ENCODE measurements at regions not wholly inside any gene's neighbourhood (a gene's known extent, or its start where the extent isn't known, plus 50 kb on each side); places are given as distances from the start of the nearest gene placed in this dataset.

DNA sequence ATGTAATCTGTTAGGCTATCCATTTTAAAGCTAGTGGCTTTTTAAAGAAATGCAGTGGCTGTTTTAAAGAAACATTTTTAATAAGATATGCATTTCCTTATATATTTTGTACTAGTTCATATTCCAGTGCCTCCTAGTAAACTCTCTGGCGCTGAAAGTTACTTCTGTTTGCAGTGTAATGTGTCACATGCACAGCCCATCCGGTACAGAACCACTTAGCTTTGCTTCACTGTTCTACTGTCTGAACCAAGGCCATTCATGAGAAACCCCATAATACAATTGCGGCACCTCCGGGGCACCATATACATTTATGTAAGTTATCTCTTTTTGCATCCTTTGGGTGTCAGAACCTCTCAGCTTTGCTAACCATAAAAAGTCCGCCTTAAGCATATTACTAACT, 114.6 kb upstream of the KCTD1 start:
- ATAC-seq (ENCODE audit: low read depth in 2 of 2) = no peak
- DNase-seq = no peak
- H3K9me3 Mint-ChIP-seq = peaks cover 0 to 5% (median 0%) of the 10 kb centered on the region in 7 donors
- peaks cover 0 to 5% (median 0%) of the 10 kb centered on the region in 3 donors for H3K4me1 Mint-ChIP-seq
- H3K27me3 Mint-ChIP-seq = peaks cover 26 to 40% (median 32%) of the 10 kb centered on the region in 3 donors
- no peaks in the 10 kb centered on the region for H3K36me3 Mint-ChIP-seq
- no peak overlapping the region for H3K27ac Mint-ChIP-seq
- H3K4me3 Mint-ChIP-seq = no peak overlapping the region

DNA sequence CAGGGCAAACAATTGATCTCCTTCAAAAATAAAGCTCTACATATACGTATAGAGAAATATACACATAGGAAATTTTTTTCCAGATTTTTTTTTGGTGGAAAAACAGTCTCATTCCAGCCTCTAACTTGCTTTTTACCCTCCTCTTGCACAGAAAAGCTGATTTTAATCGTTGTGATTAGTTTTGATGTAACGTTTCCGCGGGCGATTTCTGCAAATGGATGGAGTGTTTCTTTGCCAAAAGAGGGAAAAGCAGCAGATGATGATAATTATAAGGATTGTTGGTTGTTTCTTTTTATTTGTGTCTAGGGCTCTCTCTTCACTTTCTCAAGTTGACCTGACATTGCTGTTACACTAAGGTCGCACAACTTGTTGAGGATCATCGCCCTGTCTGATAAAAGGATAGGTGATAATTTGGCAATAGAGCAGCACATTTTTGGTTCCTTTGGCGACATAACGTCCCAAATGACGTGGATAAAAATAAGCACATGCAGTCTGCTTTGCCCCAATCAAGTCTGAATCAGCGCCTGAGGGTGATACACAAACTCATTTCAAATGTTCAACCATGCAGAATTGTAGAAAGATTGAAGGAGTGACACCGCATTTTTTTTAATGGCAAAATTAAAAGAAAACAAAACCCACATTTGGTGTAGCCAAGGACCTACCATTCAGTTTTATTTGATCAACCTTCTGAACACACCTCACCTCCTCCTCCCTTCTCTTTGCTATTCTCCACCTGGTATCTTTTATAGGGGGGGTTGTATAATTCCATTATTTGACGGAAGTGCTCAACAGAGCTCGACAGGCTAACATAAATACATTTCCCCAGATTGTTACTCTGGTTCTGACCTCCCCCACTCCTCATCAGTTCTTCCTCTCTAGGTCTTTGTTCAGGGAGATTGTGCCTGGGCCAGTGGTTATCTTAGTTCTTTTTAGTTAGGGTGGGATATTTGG, 109.6 kb upstream of the KCTD1 start:
- Mint-ChIP-seq H3K36me3 (peaks cover 0 to 9% of the 10 kb centered on the region in 2 donors), H3K27me3 (peaks cover 48 to 66% (median 52%) of the 10 kb centered on the region in 3 donors), H3K9me3 (peaks cover 0 to 5% (median 0%) of the 10 kb centered on the region in 7 donors), H3K27ac (peak overlapping the region in 1 of 6 donors; percentile 21), H3K4me1 (peaks cover 9 to 11% (median 11%) of the 10 kb centered on the region in 3 donors), H3K4me3 (peak overlapping the region; percentile 51 to 90 (median 76))
- no peak for ATAC-seq (ENCODE audit: low read depth in 2 of 2)
- DNase-seq = no peak

DNA sequence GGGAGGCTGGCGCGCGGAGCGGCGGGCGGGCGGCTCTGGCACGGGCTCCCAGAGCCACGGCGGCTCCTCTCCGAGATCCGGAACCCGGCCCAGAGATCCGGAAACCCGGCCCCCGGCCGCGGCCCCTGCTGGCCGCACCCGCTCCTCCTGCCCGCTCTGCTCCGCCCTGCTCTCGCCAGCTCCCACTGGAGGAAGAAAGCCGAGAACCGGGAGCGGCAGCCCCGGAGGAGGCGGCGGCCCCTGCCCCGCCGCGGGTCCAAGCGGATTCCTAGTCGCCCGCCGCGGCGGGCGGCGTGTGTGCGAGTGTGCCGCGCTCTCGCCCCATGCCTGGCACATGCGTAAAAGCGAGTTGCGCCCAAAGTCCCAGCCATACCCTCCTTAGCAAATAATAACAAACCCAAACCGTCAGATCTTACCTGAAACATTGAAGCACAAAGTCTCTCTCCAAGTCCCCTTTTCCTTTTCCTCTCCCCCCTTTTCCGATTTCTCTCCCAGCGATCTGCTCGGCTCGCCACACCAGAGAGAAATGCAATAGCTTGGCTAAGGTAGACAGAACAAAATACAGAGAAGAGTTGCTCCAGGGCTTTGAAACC, 108.7 kb upstream of the KCTD1 start:
- peaks cover 9 to 11% (median 11%) of the 10 kb centered on the region in 3 donors for H3K4me1 Mint-ChIP-seq
- ATAC-seq (ENCODE audit: low read depth in 2 of 2) = no peak
- DNase-seq = no peak
- no peak overlapping the region for H3K27ac Mint-ChIP-seq
- peaks cover 0 to 5% (median 0%) of the 10 kb centered on the region in 7 donors for H3K9me3 Mint-ChIP-seq
- H3K4me3 Mint-ChIP-seq = peak overlapping the region; percentile 51 to 90 (median 76)
- H3K36me3 Mint-ChIP-seq = peaks cover 0 to 9% of the 10 kb centered on the region in 2 donors
- H3K27me3 Mint-ChIP-seq = peaks cover 54 to 75% (median 58%) of the 10 kb centered on the region in 3 donors

DNA sequence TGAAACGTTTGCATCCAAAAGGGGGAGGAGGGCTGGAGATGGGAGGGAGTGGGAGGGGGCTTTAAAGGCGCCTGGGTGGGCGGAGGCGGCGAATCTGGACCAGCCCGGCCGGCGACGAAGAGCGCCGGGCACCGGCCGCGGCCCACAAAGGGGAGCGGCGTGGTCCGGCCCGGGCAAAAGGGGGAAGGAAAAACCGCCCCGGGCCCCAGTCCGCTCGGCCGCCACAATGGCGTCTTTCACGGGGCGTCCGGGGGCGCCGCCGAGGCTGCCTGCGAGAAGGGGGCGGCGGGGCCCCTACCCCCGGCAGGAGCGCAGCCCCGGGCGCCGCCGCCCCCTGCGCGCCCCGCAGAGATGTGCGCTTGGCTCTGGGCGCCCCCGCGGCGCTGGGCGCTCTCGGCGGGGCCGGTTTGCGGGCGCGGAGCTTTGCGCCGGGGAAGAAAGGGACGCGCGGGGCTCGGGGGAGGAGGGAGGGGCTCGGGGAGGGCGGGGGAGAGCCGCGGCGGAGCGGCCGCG, 108.1 kb upstream of the KCTD1 start:
- Mint-ChIP-seq H3K4me3 (peak overlapping the region in 3 of 8 donors; percentile 39 to 54 (median 43)), H3K36me3 (peaks cover 0 to 9% of the 10 kb centered on the region in 2 donors), H3K4me1 (peaks cover 9 to 11% (median 11%) of the 10 kb centered on the region in 3 donors), H3K27ac (no peak overlapping the region), H3K9me3 (peaks cover 0 to 5% (median 0%) of the 10 kb centered on the region in 7 donors), H3K27me3 (peaks cover 55 to 81% (median 58%) of the 10 kb centered on the region in 3 donors)
- no peak for DNase-seq
- no peak for ATAC-seq (ENCODE audit: low read depth in 2 of 2)

DNA sequence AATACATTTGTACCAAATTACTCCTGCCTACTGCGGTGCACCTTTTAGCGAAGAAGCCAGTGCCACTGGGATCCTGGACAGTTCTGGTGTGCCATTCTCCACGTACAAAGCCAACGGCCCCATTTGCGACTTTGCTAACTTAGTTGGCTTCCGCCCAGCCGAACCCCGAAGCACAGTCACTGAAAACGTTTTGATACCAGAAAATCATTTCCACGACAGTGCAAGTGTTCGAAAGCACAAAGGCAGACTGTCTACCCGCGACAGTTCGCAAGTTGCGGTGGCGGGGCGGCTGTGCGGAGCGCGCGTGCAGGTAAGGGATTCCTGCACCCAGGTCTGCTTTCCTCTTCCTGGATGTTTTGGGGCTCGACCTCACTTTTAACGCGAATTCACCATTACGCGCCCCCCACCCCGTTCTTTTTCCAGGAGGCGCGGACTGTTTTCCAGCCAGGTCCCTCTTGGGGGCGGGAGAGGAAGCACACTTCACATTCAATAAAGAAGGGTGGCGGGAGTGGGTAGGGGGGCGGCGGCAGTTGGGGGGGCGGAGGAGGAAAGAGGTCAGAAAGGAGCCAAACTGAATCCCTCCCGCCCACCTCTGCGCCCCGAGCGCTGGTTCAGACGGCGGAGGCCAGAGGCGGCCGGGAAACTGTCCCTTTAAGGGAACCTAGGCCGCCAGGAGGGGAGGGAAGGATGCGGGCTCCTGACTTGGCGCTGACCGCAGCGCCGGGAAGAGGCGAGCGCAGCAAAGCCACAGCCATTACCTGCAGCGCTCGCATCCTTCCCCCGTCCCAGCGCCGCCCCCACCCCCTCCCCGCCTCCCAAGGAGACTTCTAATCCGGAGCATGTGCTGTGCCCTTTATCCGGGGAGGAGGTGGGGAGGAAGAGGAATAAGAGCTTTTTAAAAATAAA, 107.4 kb upstream of the KCTD1 start:
- Mint-ChIP-seq H3K36me3 (peaks cover 0 to 9% of the 10 kb centered on the region in 2 donors), H3K9me3 (peaks cover 0 to 5% (median 0%) of the 10 kb centered on the region in 7 donors), H3K4me1 (peaks cover 9 to 11% (median 11%) of the 10 kb centered on the region in 3 donors), H3K27me3 (peaks cover 62 to 84% (median 64%) of the 10 kb centered on the region in 3 donors), H3K27ac (no peak overlapping the region), H3K4me3 (peak overlapping the region in 7 of 8 donors; percentile 29 to 72 (median 43))
- DNase-seq (no peak), ATAC-seq (ENCODE audit: low read depth in 2 of 2) (no peak)

DNA sequence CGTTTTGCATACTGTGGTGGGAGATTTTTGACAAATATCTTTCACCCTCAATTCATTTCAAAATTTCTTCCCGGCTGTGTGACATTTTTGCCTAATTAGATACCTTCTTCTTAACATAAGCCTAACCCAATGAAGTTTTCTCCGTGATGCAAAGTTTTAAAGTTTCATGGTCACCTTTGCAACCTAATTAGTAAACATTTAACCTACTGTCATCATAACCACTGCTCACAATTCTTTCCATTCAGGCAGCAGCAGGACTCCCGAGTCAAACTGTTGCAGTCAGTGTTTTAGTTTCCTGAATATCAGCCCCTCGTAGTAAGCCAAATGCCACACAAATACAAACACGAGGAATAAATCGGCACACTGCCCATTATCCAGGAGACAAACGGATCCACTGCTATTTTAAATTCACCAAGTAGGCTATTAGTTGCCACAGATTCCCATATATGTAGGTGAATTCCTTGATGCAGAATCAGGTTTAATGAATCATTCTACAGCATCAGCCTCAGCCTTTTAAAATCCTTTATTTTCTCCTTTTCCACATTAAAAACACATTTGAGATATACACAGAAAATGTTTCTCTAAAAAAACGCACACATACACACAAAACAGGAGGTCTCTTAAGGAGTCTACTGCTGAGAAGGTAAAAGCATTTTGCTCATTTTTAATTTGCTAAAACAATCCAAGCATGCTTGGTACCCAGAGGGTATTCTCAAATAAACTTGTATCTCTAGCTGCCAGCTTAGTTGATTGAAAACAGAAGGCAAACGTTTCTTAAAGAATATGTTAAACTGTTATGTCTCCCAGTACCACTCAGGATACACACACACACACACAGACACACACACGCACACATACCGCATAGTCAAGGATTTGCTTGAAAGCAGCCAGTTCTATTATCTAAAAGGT, 106.5 kb upstream of the KCTD1 start:
- Mint-ChIP-seq H3K27ac (no peak overlapping the region), H3K27me3 (peaks cover 67 to 87% (median 71%) of the 10 kb centered on the region in 3 donors), H3K4me1 (peaks cover 9 to 11% (median 11%) of the 10 kb centered on the region in 3 donors), H3K9me3 (peaks cover 0 to 5% (median 0%) of the 10 kb centered on the region in 7 donors), H3K36me3 (peaks cover 0 to 9% of the 10 kb centered on the region in 2 donors), H3K4me3 (peak overlapping the region in 3 of 8 donors; percentile 35 to 72 (median 64))
- DNase-seq (no peak), ATAC-seq (ENCODE audit: low read depth in 2 of 2) (no peak)

DNA sequence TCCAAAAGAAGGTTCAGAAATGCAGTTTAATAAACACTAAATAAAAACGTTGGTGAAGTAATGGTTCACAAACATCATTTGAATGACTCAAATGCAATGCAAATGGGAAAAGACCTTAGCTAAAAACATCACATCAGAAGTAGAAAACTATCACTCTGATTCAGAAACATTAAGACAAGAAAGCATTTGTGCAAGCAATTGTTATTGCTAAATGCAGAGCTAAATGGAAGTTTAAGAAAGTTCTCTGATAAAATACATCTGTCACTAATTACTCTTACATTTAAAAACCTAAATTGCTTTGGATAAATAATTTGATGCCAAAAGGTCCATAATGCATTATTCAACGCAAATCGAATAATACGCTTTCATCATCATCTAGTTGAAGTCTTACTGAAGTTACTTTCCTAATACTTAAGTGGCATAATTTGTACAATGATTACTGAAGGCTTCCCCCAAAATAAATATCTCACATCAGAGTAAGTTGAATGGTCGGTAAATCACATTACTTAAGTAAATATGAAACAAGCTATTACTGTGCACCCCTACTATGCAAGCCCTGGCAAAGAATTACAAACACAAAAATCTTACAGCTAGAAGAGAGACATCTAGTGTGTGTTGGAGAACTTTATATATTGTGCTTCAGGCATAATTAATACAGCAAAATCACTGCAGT, 105.7 kb upstream of the KCTD1 start:
- Mint-ChIP-seq H3K9me3 (peaks cover 0 to 3% (median 0%) of the 10 kb centered on the region in 7 donors), H3K27ac (no peak overlapping the region), H3K27me3 (peaks cover 66 to 85% (median 68%) of the 10 kb centered on the region in 3 donors)

DNA sequence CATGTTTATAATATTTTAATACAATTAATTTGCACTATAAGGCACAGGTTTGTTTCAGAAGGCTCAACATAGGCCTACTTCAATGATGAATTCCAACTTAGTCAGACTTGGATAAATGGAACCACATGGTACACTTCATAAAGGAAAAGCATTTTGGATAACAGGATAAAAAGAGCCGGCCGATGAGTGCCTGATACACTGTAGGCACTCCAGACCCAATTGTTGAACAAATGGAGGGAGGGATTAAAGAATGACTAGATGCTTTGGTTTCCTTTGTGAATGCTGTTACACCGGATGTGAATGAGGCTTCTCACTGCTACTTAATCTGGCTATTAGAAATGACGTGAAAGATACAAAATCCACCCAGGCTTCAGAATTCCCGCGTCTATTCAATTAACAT, 104.1 kb upstream of the KCTD1 start:
- no peak for ATAC-seq (ENCODE audit: low read depth in 2 of 2)
- H3K27me3 Mint-ChIP-seq = peaks cover 52 to 69% (median 54%) of the 10 kb centered on the region in 3 donors
- H3K36me3 Mint-ChIP-seq = peaks cover 0 to 6% of the 10 kb centered on the region in 2 donors
- no peak overlapping the region for H3K4me3 Mint-ChIP-seq
- peaks cover 6 to 14% (median 7%) of the 10 kb centered on the region in 3 donors for H3K4me1 Mint-ChIP-seq
- DNase-seq = no peak
- H3K27ac Mint-ChIP-seq = no peak overlapping the region
- no peaks in the 10 kb centered on the region for H3K9me3 Mint-ChIP-seq

More for the DNA sequence above, 105.7 kb upstream of the KCTD1 start:
- DNase-seq (no peak), ATAC-seq (ENCODE audit: low read depth in 2 of 2) (no peak)
- Mint-ChIP-seq H3K4me1 (peaks cover 9 to 14% (median 11%) of the 10 kb centered on the region in 3 donors), H3K4me3 (no peak overlapping the region), H3K36me3 (peaks cover 0 to 9% of the 10 kb centered on the region in 2 donors)

DNA sequence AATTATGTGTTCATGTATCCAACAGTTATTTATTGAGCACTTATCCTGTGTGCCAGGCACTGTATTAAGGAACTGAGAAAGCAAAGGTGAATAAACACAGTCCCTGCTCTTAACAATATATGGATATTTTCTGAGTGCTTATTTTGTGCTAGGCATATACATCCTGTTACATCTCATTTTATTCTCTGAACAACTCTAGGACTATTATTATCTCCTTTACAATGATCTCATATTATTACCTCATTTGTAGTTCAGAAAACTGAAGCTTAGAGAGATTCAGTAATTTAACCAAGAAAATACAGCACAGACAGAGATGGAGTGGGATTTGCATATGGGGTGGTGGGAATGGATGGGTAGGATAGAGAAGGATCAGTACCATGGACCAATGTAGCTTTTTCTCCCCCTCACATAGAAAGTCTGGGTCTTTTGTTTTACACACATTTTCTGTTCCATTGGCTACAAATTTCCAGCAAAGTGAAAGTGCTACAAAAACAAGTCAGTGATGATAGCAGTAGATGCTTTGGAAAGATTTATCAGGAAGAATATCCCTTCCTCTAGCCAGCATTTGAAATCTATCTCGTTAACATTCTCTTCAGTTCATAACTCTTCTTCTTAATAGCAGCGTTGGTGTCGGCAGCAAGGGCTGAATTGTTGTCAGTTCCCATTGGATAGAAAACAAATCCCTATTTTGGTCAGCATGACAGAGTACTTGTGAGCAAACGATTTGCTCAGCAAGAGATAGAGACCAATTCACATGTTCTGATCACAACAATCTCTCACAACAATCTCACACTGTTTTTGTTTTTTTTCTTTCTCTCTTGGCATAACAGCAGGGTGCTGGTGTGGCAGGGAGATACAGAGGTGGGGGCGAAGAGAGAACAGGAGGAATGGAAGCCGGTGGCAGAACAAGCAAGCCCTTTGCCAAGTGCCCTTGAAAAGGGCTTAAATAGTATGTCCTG, 102.2 kb upstream of the KCTD1 start:
- ATAC-seq (ENCODE audit: low read depth in 2 of 2) = no peak
- peaks cover 45 to 60% (median 53%) of the 10 kb centered on the region in 3 donors for H3K27me3 Mint-ChIP-seq
- no peak overlapping the region for H3K4me3 Mint-ChIP-seq
- no peaks in the 10 kb centered on the region for H3K9me3 Mint-ChIP-seq
- H3K36me3 Mint-ChIP-seq = no peaks in the 10 kb centered on the region
- DNase-seq = no peak
- H3K27ac Mint-ChIP-seq = no peak overlapping the region
- H3K4me1 Mint-ChIP-seq = peaks cover 0 to 7% (median 3%) of the 10 kb centered on the region in 3 donors

DNA sequence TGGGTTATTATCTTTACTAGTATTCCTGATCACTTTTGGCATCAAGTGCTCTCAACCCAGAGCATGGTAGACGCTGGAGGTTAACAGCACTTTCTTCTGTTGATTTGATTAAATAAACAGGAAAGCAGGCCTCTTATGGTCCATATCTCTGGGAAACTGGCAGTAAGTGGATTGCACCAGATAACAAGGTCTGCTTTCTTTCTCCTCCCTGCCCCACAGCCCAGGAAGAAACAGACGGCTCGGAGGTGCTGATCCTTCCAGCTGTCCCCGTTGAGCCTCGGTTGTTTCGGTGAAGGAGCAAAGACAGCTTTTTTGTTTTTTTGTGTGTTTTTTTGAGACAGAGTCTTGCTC, 100.8 kb upstream of the KCTD1 start:
- Mint-ChIP-seq H3K27me3 (peaks cover 38 to 49% (median 41%) of the 10 kb centered on the region in 3 donors), H3K4me3 (no peak overlapping the region), H3K9me3 (peaks cover 0 to 2% (median 0%) of the 10 kb centered on the region in 7 donors), H3K4me1 (peaks cover 0 to 2% (median 0%) of the 10 kb centered on the region in 3 donors), H3K27ac (no peak overlapping the region), H3K36me3 (no peaks in the 10 kb centered on the region)
- no peak for ATAC-seq (ENCODE audit: low read depth in 2 of 2)
- DNase-seq = no peak

Data from naive B cell (primary cell).